Osteoblast (primary cell): ENCODE measurements at regions not wholly inside any gene's neighbourhood (a gene's known extent, or its start where the extent isn't known, plus 50 kb on each side); places are given as distances from the start of the nearest gene placed in this dataset.

Source experiments
- DNase-seq: peaks from one replicate; pipeline ENCODE4 v3.0.0; 2011; ENCODE audit warnings: low spot score, mixed read lengths; ENCODE audit not compliant: insufficient read length; ENCODE audit errors: missing footprints
- H2AFZ ChIP-seq: 2 replicates; pipeline ENCODE4 v1.6.0; 2011; ENCODE audit warnings: mild to moderate bottlenecking, low read length
- H3K27ac ChIP-seq: 2 replicates; pipeline ENCODE4 v1.5.1; 2011; ENCODE audit warnings: mild to moderate bottlenecking, low read depth, low read length, moderate library complexity
- H3K27me3 ChIP-seq: 2 replicates; pipeline ENCODE4 v1.6.0; 2012; ENCODE audit warnings: mild to moderate bottlenecking, control low read depth, inconsistent platforms, low read length, moderate library complexity; ENCODE audit not compliant: insufficient read depth
- H3K36me3 ChIP-seq: 2 replicates; pipeline ENCODE4 v1.5.1; 2011; ENCODE audit warnings: mild to moderate bottlenecking, low read length, control low read depth, moderate library complexity; ENCODE audit not compliant: insufficient read depth
- H3K4me1 ChIP-seq: 2 replicates; pipeline ENCODE4 v1.5.1; 2011; ENCODE audit warnings: mild to moderate bottlenecking, low read length, control low read depth, moderate library complexity; ENCODE audit not compliant: insufficient read depth
- H3K4me2 ChIP-seq: 2 replicates; pipeline ENCODE4 v1.6.0; 2011; ENCODE audit warnings: mild to moderate bottlenecking, low read length; ENCODE audit not compliant: insufficient read depth
- H3K4me3 ChIP-seq: fragments of 200-600 bp; sonication (generic); 3 replicates; pipeline ENCODE4 v1.5.1; 2012; ENCODE audit warnings: mild to moderate bottlenecking, low read length, inconsistent platforms; ENCODE audit not compliant: insufficient read depth
- H3K79me2 ChIP-seq: 2 replicates; pipeline ENCODE4 v1.6.0; 2012; ENCODE audit warnings: mild to moderate bottlenecking, low read length, control low read depth, inconsistent platforms; ENCODE audit not compliant: insufficient read depth
- H3K9me3 ChIP-seq: 2 replicates; pipeline ENCODE4 v1.5.1; 2011; ENCODE audit warnings: low read depth, low read length, control low read depth
- H4K20me1 ChIP-seq: 2 replicates; pipeline ENCODE4 v1.6.0; 2012; ENCODE audit warnings: mild to moderate bottlenecking, low read length, control low read depth; ENCODE audit not compliant: insufficient read depth
- TF ChIP-seq, protein P1 (sequence below): IDR thresholded peaks from 2 replicates; pipeline ENCODE4 v1.5.1; 2011; ENCODE audit warnings: mild to moderate bottlenecking, low read depth, low read length, moderate library complexity; ENCODE audit errors: extremely low read depth

DNA sequence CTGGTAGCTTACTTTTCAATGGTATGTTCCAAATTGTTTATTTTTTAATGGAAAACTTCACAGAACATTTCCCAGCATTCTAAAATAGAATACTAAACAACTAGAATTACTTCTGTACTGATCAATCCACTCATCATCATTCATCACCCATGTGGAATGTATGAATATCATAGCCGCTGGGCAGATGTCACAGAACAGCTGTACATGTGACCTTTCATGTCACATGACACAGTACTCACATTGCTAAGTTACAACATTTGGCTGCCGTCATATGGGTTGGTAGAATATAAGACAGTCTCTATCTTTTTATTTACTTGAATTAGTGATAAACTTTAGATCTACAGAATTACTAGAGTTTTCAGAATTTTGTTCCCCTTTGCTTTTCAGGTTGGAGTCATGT lies 387.6 kb downstream of the ZEB2 start:
- Histone ChIP-seq H3K4me2 (no peak overlapping the region), H3K27ac (no peak overlapping the region), H3K79me2 (no peaks in the 10 kb centered on the region), H3K9me3 (no peaks in the 10 kb centered on the region), H3K4me3 (no peak overlapping the region), H3K4me1 (no peaks in the 10 kb centered on the region), H3K27me3 (no peaks in the 10 kb centered on the region), H2AFZ (no peak overlapping the region), H3K36me3 (no peaks in the 10 kb centered on the region), H4K20me1 (no peaks in the 10 kb centered on the region)
- TF ChIP-seq, protein P1, sequence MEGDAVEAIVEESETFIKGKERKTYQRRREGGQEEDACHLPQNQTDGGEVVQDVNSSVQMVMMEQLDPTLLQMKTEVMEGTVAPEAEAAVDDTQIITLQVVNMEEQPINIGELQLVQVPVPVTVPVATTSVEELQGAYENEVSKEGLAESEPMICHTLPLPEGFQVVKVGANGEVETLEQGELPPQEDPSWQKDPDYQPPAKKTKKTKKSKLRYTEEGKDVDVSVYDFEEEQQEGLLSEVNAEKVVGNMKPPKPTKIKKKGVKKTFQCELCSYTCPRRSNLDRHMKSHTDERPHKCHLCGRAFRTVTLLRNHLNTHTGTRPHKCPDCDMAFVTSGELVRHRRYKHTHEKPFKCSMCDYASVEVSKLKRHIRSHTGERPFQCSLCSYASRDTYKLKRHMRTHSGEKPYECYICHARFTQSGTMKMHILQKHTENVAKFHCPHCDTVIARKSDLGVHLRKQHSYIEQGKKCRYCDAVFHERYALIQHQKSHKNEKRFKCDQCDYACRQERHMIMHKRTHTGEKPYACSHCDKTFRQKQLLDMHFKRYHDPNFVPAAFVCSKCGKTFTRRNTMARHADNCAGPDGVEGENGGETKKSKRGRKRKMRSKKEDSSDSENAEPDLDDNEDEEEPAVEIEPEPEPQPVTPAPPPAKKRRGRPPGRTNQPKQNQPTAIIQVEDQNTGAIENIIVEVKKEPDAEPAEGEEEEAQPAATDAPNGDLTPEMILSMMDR = no peak
- DNase-seq = no peak

DNA sequence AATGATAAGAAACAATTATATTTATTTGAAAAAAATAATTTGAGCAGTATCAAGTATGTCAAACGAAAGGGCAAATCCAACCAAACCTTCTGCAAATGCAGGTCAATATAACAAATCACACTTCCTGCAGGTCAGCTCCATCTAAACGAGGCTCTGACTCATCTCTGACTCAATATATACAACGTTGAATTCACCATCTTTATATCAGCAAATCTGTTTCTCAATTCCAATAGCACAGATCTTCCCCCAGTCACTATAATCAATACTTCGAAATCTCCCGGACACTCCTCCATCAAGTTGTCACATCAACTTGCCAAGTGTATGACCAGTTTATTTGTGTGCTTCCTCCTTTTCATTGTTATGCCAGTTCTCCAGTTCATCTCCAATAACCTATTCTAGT lies 388.9 kb downstream of the ZEB2 start:
- Histone ChIP-seq H3K9me3 (no peaks in the 10 kb centered on the region), H3K4me2 (no peak overlapping the region), H3K4me3 (no peak overlapping the region), H3K27me3 (no peaks in the 10 kb centered on the region), H3K36me3 (no peaks in the 10 kb centered on the region), H3K27ac (no peak overlapping the region), H2AFZ (no peak overlapping the region), H4K20me1 (no peaks in the 10 kb centered on the region), H3K79me2 (no peaks in the 10 kb centered on the region), H3K4me1 (no peaks in the 10 kb centered on the region)
- TF ChIP-seq, protein P1 = no peak
- DNase-seq = no peak

DNA sequence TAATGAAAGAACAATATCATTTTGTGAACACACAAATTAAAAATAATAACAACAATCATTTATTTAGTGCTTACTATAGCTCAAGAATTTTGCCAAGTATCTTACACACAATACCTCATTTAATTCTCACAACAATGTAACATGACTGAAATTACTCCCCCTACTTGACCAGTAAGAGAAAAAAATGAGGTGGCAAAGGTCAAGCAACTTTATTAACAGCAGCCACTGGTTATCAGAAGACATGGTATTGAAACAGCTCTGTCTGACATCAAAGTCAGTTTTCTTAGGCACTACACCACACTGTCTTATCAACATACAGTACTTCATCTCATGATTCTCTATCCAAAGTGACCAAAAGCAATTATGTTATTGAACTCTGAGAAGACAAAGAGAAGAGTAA lies 389.4 kb downstream of the ZEB2 start:
- H3K27me3 ChIP-seq = no peaks in the 10 kb centered on the region
- no peak overlapping the region for H3K4me2 ChIP-seq
- H3K79me2 ChIP-seq = no peaks in the 10 kb centered on the region
- H3K4me3 ChIP-seq = no peak overlapping the region
- no peak overlapping the region for H2AFZ ChIP-seq
- no peaks in the 10 kb centered on the region for H3K9me3 ChIP-seq
- TF ChIP-seq, protein P1 = no peak
- H3K4me1 ChIP-seq = no peaks in the 10 kb centered on the region
- H3K36me3 ChIP-seq = no peaks in the 10 kb centered on the region
- DNase-seq = no peak
- H3K27ac ChIP-seq = no peak overlapping the region
- H4K20me1 ChIP-seq = no peaks in the 10 kb centered on the region

DNA sequence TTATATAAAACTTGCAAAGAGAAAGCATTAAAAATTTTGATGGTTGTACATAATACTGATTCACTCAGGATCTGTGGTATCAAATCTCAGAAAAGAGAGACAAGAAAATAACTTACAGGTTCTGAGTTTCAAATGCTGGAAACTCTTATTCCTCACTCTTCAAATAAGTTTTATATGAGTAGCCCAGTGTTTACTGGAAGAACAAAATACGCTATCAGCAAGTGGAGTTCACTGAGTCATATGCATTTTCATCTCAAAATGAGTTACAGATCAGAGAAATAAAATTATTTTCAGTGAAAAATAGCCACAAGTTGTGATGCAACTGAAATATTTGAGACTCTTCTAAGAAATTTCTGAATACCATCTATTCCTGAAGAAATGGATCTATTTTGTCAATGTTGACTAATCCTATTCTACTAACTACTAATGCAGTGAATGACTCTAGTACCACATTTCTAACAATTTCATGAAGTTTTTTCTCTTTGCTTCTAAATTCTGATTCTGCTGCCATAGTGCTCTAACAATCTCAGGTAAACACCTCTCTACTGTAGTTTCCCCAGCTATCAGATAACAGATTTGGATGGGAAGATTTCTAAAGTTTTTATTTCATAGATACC lies 391.7 kb downstream of the ZEB2 start:
- Histone ChIP-seq H3K79me2 (no peaks in the 10 kb centered on the region), H3K27ac (no peak overlapping the region), H3K36me3 (no peaks in the 10 kb centered on the region), H3K9me3 (no peaks in the 10 kb centered on the region), H4K20me1 (no peaks in the 10 kb centered on the region), H3K4me1 (no peaks in the 10 kb centered on the region), H3K4me2 (no peak overlapping the region), H3K27me3 (no peaks in the 10 kb centered on the region), H2AFZ (no peak overlapping the region), H3K4me3 (no peak overlapping the region)
- no peak for DNase-seq
- TF ChIP-seq, protein P1 = no peak
